Parathyroid adenoma (tissue), 2 donors: ENCODE measurements at regions not wholly inside any gene's neighbourhood (a gene's known extent, or its start where the extent isn't known, plus 50 kb on each side); places are given as distances from the start of the nearest gene placed in this dataset.

Experiments used
- H2AFZ ChIP-seq: fragments of 300-600 bp; sonication (generic); one replicate; pipeline ENCODE4 v1.7.0; 2017; ENCODE audit warnings: antibody characterized with exemption, mild to moderate bottlenecking
- H3K27ac ChIP-seq: fragments of 300-600 bp; sonication (generic); one replicate; pipeline ENCODE4 v1.7.0; 2017
- H3K27me3 ChIP-seq: fragments of 300-600 bp; sonication (generic); one replicate; pipeline ENCODE4 v1.7.0; 2017; ENCODE audit warnings: low read length; ENCODE audit not compliant: control insufficient read depth, insufficient read depth
- H3K36me3 ChIP-seq: fragments of 300-600 bp; sonication (generic); one replicate; pipeline ENCODE4 v1.7.0; 2017; ENCODE audit warnings: low read length; ENCODE audit not compliant: control insufficient read depth, insufficient read depth
- H3K4me1 ChIP-seq: fragments of 300-600 bp; sonication (generic); one replicate; pipeline ENCODE4 v1.7.0; 2017; ENCODE audit warnings: control low read depth
- H3K4me2 ChIP-seq: fragments of 300-600 bp; sonication (generic); one replicate; pipeline ENCODE4 v1.7.0; 2017; ENCODE audit warnings: low read length
- H3K4me3 ChIP-seq: fragments of 300-600 bp; sonication (generic); one replicate; pipeline ENCODE4 v1.7.0; 2017; ENCODE audit warnings: low read depth, low read length
- H3K79me2 ChIP-seq: fragments of 300-600 bp; sonication (generic); one replicate; pipeline ENCODE4 v1.7.0; 2017; ENCODE audit warnings: control low read depth
- H3K9ac ChIP-seq: fragments of 300-600 bp; sonication (generic); one replicate; pipeline ENCODE4 v1.7.0; 2017; ENCODE audit warnings: mild to moderate bottlenecking
- H3K9me3 ChIP-seq: fragments of 300-600 bp; sonication (generic); one replicate; pipeline ENCODE4 v1.7.0; 2017; ENCODE audit warnings: low read length; ENCODE audit not compliant: control insufficient read depth
- TF ChIP-seq, protein P1 (sequence below): fragments of 300-600 bp; sonication (generic); IDR thresholded peaks from one replicate; pipeline ENCODE4 v1.7.0; 2017; ENCODE audit warnings: antibody characterized with exemption, mild to moderate bottlenecking
- donor health status: primary hyperparathyroidism.

DNA sequence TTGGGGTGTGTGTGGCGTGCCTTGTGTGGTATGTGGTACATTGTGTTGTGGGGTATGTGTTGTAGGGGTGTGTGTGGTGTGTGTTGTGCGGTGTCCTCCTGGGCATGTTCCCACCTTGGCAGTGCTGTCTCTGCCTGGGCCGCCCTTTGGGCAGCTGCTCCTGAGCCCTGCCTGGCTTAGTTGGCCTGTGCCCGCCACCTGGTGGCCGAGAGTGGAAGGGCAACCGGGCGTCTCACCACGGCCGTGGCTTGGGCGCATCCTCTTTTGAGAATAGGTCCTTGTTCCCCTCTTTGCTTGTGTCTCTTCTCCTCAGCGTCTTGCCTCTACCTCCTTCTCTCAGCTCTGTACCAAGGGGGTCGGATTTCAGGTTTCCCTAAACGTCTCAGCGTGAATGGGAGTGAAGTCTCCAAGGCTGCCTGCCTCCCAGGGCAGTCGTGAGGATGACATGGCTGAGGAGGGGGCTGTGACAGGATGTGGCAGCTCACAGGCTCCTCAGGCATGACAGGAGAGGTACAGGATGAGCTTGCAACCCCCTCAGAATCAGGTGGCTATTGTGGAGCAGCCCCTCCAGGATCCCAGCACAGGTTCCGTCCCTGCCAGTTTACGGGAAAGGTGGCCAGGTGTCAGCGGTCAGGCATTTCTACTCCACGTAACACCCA, 98.4 kb upstream of the PODXL start:
- no peak overlapping the region for H3K4me2 ChIP-seq
- TF ChIP-seq, protein P1, sequence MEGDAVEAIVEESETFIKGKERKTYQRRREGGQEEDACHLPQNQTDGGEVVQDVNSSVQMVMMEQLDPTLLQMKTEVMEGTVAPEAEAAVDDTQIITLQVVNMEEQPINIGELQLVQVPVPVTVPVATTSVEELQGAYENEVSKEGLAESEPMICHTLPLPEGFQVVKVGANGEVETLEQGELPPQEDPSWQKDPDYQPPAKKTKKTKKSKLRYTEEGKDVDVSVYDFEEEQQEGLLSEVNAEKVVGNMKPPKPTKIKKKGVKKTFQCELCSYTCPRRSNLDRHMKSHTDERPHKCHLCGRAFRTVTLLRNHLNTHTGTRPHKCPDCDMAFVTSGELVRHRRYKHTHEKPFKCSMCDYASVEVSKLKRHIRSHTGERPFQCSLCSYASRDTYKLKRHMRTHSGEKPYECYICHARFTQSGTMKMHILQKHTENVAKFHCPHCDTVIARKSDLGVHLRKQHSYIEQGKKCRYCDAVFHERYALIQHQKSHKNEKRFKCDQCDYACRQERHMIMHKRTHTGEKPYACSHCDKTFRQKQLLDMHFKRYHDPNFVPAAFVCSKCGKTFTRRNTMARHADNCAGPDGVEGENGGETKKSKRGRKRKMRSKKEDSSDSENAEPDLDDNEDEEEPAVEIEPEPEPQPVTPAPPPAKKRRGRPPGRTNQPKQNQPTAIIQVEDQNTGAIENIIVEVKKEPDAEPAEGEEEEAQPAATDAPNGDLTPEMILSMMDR, result peak; percentile 93

DNA sequence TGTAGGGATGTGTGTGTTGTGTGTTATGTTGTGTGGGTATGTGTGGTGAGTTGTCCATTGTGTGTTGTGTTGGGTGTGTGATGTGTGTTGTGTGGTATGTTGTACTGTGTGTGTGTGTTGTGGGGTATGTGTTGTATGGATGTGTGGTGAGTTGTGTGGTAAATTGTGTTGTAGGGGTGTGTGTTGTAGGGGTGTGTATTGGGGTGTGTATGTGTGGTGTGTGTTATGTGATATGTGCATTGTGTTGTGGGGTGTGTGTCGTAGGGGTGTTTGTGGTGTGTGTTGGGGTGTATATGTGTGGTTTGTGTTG, 97.8 kb upstream of the PODXL start:
- H3K27me3 ChIP-seq, result no peaks in the 10 kb centered on the region
- no peaks in the 10 kb centered on the region for H3K79me2 ChIP-seq
- no peaks in the 10 kb centered on the region for H3K36me3 ChIP-seq
- H3K9ac ChIP-seq, result no peak overlapping the region
- H3K4me1 ChIP-seq, result no peaks in the 10 kb centered on the region
- H3K4me3 ChIP-seq, result no peak overlapping the region
- no peaks in the 10 kb centered on the region for H3K9me3 ChIP-seq
- TF ChIP-seq, protein P1, result no peak
- H2AFZ ChIP-seq, result no peak overlapping the region
- no peak overlapping the region for H3K4me2 ChIP-seq
- H3K27ac ChIP-seq, result no peak overlapping the region

More for the DNA sequence above, 98.4 kb upstream of the PODXL start:
- Histone ChIP-seq H3K4me3 (no peak overlapping the region), H3K36me3 (no peaks in the 10 kb centered on the region), H3K27ac (no peak overlapping the region), H3K27me3 (no peaks in the 10 kb centered on the region), H3K4me1 (no peaks in the 10 kb centered on the region), H3K9me3 (no peaks in the 10 kb centered on the region), H2AFZ (no peak overlapping the region), H3K79me2 (no peaks in the 10 kb centered on the region), H3K9ac (no peak overlapping the region)

DNA sequence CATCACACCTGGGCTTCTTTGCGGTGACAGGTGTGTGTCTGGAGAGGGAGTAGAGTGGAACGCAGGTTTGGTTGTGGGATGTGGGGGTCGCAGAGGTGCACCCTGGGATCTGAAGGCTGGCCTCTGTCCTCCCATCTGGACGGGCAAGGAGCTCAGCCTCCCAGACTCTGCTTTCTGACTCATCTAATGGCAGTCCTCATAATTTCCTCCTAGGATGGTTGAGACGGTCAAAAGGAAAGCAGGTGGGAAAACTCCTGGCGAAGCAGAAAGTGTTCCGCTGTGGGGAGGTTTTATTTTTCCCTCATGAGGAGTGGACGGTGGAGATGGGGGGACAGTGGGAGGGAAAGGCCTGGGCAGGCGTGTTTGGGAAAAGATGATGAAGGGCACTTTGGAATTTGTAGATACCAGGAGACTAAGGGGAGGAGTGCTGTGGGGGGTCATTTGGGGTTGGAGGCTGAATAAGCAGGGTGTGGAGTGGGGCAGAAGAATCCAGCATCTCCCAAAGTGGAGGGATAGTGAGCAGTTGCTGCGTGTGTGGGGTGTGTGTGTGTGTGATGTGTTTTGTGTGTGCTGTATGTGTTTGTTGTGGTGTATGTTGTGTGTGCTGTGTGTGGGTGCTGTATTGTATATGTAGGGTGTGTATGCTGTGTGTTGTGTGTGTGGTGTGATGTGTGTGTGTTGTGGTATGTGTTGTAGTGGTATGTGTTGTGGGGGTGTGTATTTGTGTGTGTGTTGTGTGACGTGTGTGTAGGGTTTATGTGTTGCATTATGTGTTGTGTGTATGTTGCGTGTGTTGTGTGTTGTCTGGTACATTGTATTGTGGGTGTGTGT, 97.2 kb upstream of the PODXL start:
- no peaks in the 10 kb centered on the region for H3K36me3 ChIP-seq
- H3K27ac ChIP-seq, result no peak overlapping the region
- H3K9me3 ChIP-seq, result no peaks in the 10 kb centered on the region
- no peak overlapping the region for H2AFZ ChIP-seq
- no peaks in the 10 kb centered on the region for H3K4me1 ChIP-seq
- TF ChIP-seq, protein P1, result no peak
- no peak overlapping the region for H3K9ac ChIP-seq
- no peak overlapping the region for H3K4me2 ChIP-seq
- H3K4me3 ChIP-seq, result no peak overlapping the region
- no peaks in the 10 kb centered on the region for H3K27me3 ChIP-seq
- no peaks in the 10 kb centered on the region for H3K79me2 ChIP-seq

DNA sequence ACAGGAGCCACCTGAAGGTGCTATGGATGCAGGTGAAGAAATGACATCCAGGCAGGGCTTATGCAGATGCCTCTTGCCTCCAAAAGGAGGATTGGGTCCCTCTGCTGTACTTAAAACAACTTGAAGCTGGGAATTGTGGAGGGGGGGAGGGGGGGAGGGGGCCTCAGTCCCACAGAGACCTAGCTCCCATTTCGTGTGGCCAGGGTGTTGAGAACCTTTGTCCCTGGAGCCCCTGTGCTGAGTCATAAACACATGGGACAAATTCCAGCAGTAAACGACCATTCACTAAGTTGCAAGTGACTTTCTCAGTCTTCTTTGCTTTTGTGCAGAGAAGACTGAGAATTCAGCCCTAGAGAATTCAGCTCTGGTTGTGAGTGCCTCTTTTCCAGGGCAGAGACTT, 96.5 kb upstream of the PODXL start:
- Histone ChIP-seq H3K4me3 (no peak overlapping the region), H3K4me2 (no peak overlapping the region), H2AFZ (no peak overlapping the region), H3K9ac (no peak overlapping the region), H3K79me2 (no peaks in the 10 kb centered on the region), H3K9me3 (no peaks in the 10 kb centered on the region), H3K36me3 (no peaks in the 10 kb centered on the region), H3K27ac (no peak overlapping the region), H3K27me3 (no peaks in the 10 kb centered on the region), H3K4me1 (no peaks in the 10 kb centered on the region)
- TF ChIP-seq, protein P1, result no peak
